ENCODE measurements at regions not wholly inside any gene's neighbourhood (a gene's known extent, or its start where the extent isn't known, plus 50 kb on each side); places are given as distances from the start of the nearest gene placed in this dataset.

- intact Hi-C loops (cut with micrococcal nuclease): no loop called here
- ATAC-seq (no peak), DNase-seq (no peak)
These were observed 538.2 kb downstream of the NYAP2 start for GRCh38 chr2:225937625-225938187.

- no peak for ATAC-seq
- no peak for DNase-seq
- intact Hi-C loops (cut with micrococcal nuclease): no loop called here
These were observed 533.4 kb downstream of the NYAP2 start for GRCh38 chr2:225932811-225933413.

GRCh38 chr2:225930687-225931086 is 531.2 kb downstream of the NYAP2 start:
- ATAC-seq (no peak), DNase-seq (no peak)
- intact Hi-C loops (cut with micrococcal nuclease): no loop called here

- DNase-seq (no peak), ATAC-seq (no peak)
- intact Hi-C loops (cut with micrococcal nuclease): no loop called here
These were observed 521.2 kb downstream of the NYAP2 start for GRCh38 chr2:225920621-225921220.

GRCh38 chr2:225916692-225917091 is 517.2 kb downstream of the NYAP2 start:
- no peak for DNase-seq
- no peak for ATAC-seq
- intact Hi-C loops (cut with micrococcal nuclease): no loop called here

GRCh38 chr2:225911019-225911418 is 511.5 kb downstream of the NYAP2 start:
- ATAC-seq (no peak), DNase-seq (no peak)
- intact Hi-C loops (cut with micrococcal nuclease): no loop called here

GRCh38 chr2:225895126-225895525 is 495.6 kb downstream of the NYAP2 start:
- DNase-seq: no peak
- intact Hi-C loops (cut with micrococcal nuclease): loop anchor here (5.0 kb wide), 1 partner anchor 1092 kb away; no protein-coding TSS in a partner anchor
- ATAC-seq: no peak

GRCh38 chr2:225894236-225894980 is 494.9 kb downstream of the NYAP2 start:
- DNase-seq (no peak), ATAC-seq (no peak)
- intact Hi-C loops (cut with micrococcal nuclease): loop anchor here (5.0 kb wide), 1 partner anchor 323 kb away; no protein-coding TSS in a partner anchor

- intact Hi-C loops (cut with micrococcal nuclease): loop anchor here (5.0 kb wide), 1 partner anchor 324 kb away; no protein-coding TSS in a partner anchor
- DNase-seq: no peak
- ATAC-seq: no peak
These were observed 493.6 kb downstream of the NYAP2 start for GRCh38 chr2:225893151-225893550.

GRCh38 chr2:225891771-225892170 is 492.3 kb downstream of the NYAP2 start:
- ATAC-seq: no peak
- DNase-seq: no peak
- intact Hi-C loops (cut with micrococcal nuclease): loop anchor here (5.0 kb wide), 1 partner anchor 326 kb away; no protein-coding TSS in a partner anchor

GRCh38 chr2:225891013-225891412 is 491.5 kb downstream of the NYAP2 start:
- no peak for ATAC-seq
- intact Hi-C loops (cut with micrococcal nuclease): loop anchor here (5.0 kb wide), 1 partner anchor 326 kb away; no protein-coding TSS in a partner anchor
- DNase-seq: no peak

- DNase-seq (no peak), ATAC-seq (no peak)
These were observed 489.9 kb downstream of the NYAP2 start for GRCh38 chr2:225889452-225889851.

GRCh38 chr2:225867071-225867470 is 467.6 kb downstream of the NYAP2 start:
- DNase-seq: no peak
- intact Hi-C loops (cut with micrococcal nuclease): no loop called here

More at GRCh38 chr2:225889452-225889851, 489.9 kb downstream of the NYAP2 start:
- intact Hi-C loops (cut with micrococcal nuclease): loop anchor here (1.0 kb wide), 1 partner anchor 913 kb away; no protein-coding TSS in a partner anchor

GRCh38 chr2:225865468-225865867 is 466.0 kb downstream of the NYAP2 start:
- intact Hi-C loops (cut with micrococcal nuclease): no loop called here
- DNase-seq: no peak
- no peak for ATAC-seq

More at GRCh38 chr2:225867071-225867470, 467.6 kb downstream of the NYAP2 start:
- ATAC-seq: no peak

GRCh38 chr2:225864394-225864793 is 464.9 kb downstream of the NYAP2 start:
- DNase-seq (no peak), ATAC-seq (no peak)
- intact Hi-C loops (cut with micrococcal nuclease): no loop called here

- DNase-seq: no peak
- intact Hi-C loops (cut with micrococcal nuclease): no loop called here
- ATAC-seq: no peak
These were observed 443.4 kb downstream of the NYAP2 start for GRCh38 chr2:225842939-225843338.

- DNase-seq: no peak
- peak; percentile 31 for ATAC-seq
- intact Hi-C loops (cut with micrococcal nuclease): no loop called here
These were observed 441.8 kb downstream of the NYAP2 start for GRCh38 chr2:225841314-225841713.

- DNase-seq (no peak), ATAC-seq (no peak)
- intact Hi-C loops (cut with micrococcal nuclease): no loop called here
These were observed 437.8 kb downstream of the NYAP2 start for GRCh38 chr2:225837328-225837727.

- intact Hi-C loops (cut with micrococcal nuclease): no loop called here
- no peak for ATAC-seq
- no peak for DNase-seq
These were observed 425.4 kb downstream of the NYAP2 start for GRCh38 chr2:225824748-225825449.
